ENCODE measurements at regions not wholly inside any gene's neighbourhood (a gene's known extent, or its start where the extent isn't known, plus 50 kb on each side); places are given as distances from the start of the nearest gene placed in this dataset.

GRCh38 chr15:91461377-91461776 lies 361.3 kb downstream of the SV2B start:
- DNase-seq (ENCODE audit: insufficient read length, low spot score) (no peak), FAIRE-seq (no peak)
- no peak for TF ChIP-seq CTCF (IDR thresholded peaks at IDR 0.05; ENCODE audit: insufficient read depth, missing control alignments)

- TF ChIP-seq CTCF (IDR thresholded peaks at IDR 0.05; ENCODE audit: insufficient read depth, missing control alignments), result no peak
- no peak for DNase-seq (ENCODE audit: insufficient read length, low spot score)
- no peak for FAIRE-seq
These were observed 365.0 kb downstream of the SV2B start for GRCh38 chr15:91465086-91465485.

GRCh38 chr15:91465696-91466095 lies 365.6 kb downstream of the SV2B start:
- DNase-seq (ENCODE audit: insufficient read length, low spot score) (no peak), FAIRE-seq (no peak)
- TF ChIP-seq CTCF (IDR thresholded peaks at IDR 0.05; ENCODE audit: insufficient read depth, missing control alignments), result no peak

GRCh38 chr15:91468871-91469580 lies 369.0 kb downstream of the SV2B start:
- no peak for TF ChIP-seq CTCF (IDR thresholded peaks at IDR 0.05; ENCODE audit: insufficient read depth, missing control alignments)
- DNase-seq (ENCODE audit: insufficient read length, low spot score) (no peak), FAIRE-seq (no peak)

GRCh38 chr15:91469632-91470567 lies 369.8 kb downstream of the SV2B start:
- FAIRE-seq (no peak), DNase-seq (ENCODE audit: insufficient read length, low spot score) (no peak)
- no peak for TF ChIP-seq CTCF (IDR thresholded peaks at IDR 0.05; ENCODE audit: insufficient read depth, missing control alignments)

GRCh38 chr15:91471468-91471867 lies 371.4 kb downstream of the SV2B start:
- FAIRE-seq (no peak), DNase-seq (ENCODE audit: insufficient read length, low spot score) (no peak)
- no peak for TF ChIP-seq CTCF (IDR thresholded peaks at IDR 0.05; ENCODE audit: insufficient read depth, missing control alignments)

Data from D721Med (cell line).